Fibroblast of peridontal ligament (primary cell): ENCODE measurements at regions not wholly inside any gene's neighbourhood (a gene's known extent, or its start where the extent isn't known, plus 50 kb on each side); places are given as distances from the start of the nearest gene placed in this dataset.

Experiments
- DNase-seq: peaks from one replicate; pipeline ENCODE4 v3.0.0-alpha.2; 2010; ENCODE audit errors: extremely low read depth

DNA sequence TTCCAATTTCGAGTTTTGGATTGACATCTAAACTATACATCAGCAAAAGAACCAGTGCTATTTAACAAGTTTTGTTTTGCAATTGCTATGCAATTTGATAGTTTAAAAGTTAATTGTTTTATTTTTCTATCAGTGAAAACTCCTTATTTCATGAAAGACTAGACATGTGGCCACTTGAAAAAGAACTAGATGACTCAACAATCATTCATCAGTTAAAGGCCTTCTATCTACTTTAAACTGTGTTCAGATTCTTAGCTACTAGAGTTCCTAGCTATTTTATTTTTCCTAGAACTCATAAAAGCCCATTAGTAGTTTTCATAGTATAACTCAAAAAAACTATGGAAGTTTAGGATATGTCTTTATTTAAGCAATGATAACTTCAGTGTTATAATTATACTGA is 104.6 kb upstream of the LSM8 start:
- DNase-seq = peak; percentile 32

DNA sequence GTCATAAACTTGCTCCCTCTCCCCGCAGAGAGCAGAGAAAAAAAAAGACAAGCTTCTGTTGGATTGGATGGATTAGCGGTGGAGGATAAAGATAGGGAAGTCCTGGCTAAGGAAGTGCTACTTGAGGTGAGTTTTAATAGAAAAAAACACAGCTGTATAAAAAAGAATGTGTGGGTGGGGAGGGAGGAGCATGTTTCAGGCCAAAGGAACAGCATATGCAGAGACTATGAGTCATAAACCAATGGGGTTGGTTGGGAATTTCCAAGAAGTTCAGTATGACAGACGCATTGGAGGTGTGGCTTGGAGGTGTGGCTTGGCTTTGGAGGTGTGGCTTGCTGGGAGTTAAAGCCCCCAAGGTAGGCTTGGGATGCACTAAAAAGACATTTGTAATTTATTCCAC is 103.0 kb upstream of the LSM8 start:
- DNase-seq = peak; percentile 61

DNA sequence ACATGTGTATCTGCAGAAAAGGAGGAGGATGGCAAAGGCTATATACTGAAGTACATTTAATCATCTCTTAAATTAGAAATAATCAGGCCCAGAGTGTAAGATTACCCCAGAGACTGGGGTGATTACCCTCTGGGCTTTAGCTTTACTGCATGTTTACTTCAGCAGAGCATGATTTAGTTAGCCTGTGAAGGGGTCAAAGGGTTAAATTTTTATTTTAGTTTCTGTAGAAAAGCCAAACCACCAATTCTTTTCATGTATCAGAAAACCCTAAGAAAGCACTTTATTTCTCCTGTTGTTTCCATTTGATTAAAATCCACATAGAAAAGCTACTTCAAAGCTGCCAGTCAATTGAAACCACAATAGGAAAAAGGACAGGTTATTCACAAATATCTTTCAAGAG is 101.5 kb upstream of the LSM8 start:
- peak; percentile 33 for DNase-seq

DNA sequence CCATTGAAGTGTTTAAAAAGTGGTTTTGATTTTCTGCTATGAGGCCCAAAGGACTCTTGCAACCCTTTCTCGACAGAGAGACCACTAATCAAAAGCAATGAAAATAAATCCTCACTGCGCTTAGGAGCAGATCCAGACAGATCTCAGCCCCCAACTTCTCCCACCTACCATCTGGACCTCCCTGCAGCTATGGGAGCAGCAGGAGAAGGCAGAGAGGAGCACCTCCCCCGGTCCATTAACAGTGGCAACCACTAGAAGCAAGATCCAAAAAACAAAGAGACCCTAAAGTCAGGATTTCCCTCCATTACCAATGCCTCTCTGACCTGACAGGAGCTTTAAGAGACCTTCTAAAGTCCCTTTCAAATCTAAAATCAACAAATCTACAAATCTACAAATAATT is 99.0 kb upstream of the LSM8 start:
- no peak for DNase-seq

DNA sequence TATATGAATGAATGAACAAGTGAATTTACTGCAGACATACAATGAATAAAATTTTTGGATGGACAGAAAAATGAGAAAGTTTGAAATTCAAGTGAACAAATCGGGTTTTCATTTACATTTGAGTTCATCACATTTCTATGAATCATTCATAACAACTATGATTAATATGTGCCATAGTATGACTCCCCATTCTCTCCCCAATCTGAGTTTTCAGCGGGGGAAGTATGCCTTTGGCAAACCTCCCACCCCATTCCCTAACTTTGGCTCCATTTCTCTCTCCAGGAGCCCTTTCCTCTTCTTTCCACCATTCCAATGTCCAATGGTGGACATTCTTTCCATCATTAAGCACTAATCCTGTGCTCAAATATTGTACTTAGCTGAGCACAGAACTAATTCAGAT is 96.8 kb upstream of the LSM8 start:
- DNase-seq = no peak

DNA sequence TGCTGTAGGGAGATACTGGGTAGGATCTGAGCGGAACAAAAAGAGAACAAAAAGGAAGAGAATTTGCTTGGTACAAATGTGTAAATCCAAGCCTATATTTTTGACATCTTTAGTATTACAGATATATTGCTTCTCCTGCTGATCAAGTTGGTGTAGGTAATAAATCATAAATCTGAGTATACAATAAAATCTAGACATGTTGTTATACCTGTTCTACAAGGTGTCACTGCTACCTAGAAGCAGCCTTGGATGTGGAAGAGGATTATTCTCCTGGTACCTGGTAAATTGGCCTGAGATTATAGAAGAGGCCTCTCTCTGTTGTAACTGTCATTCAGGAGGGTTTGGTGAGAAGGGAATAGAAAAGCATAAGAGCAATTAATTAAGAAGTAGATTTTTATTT is 89.9 kb upstream of the LSM8 start:
- no peak for DNase-seq

DNA sequence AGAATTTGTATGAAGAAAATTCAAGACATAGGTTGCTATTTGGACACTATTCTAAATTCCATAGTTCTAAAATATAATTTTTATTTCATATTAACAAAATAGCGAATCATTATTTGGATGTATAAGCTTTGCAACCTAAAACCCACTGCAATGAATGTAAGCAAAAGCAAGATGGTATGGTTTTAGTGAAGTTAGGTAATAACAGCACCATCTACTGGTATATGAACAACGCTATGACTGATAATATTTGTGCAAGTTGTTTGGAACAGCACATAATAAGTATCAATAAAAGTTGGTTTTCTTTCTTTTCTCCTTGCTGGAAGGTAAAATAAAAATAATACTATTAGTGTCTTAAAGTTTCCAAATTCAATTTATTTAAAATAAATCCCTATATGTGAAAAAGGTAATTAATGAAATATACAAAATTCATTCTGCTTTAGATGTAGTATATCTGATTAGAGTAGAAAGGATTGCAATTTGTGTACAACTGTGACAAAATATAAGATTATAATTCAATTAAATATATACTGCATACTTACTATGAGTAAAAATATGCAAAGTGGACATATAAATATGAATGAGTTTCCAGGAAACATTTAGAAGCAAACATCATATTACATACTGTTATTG is 79.0 kb upstream of the LSM8 start:
- DNase-seq = peak; percentile 62

DNA sequence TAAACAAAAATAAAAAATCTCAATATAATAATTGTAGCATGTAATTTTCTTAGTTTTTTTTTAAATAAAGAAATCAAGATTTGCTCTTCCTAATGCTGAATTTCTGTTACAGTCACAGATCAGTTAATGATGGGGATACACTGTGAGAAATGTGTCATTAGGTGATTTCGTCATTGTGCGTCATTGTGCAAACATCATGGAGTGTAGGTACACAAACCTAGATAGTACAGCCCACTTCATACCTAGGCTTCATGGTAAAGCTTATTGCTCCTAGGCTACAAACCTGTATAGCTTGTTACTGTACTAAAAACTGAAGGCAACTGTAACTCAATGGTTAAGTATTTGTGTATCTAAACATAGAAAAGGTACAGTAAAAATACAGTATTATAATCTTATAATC is 74.4 kb upstream of the LSM8 start:
- DNase-seq = no peak

DNA sequence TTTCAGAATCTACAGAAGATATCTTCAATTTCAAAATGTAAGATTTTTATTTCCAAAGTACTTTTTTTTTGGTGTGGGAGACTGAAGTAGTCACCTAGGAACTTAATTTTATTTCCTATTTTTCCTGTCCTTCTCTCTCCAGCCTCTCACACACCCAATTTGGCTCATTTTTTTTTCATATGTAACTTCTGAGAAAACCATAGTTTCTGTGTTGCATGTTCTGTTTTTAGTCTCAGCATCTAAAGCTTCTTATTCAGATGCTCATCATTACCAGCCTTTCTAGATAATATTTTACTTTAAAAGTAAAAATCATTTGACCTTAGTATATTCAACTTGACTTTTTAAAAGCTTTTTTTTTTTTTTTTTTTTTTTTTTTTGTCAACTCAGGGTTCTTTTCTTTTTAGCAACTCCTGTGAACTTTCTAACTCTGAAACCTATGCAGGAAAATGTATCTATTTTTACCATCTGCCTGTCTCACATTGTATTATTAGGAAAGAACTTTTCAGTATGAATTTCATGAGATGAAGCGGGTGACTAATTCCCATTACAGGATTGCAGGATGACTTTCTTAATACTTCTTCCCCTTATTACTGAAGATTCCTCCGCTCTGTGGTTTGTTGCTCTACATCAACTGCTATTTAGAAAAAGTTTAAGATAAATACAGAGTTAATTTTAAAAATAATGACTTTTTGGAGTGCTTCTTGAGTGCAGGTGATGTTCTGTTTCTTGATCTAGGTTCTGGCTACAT is 73.6 kb upstream of the LSM8 start:
- DNase-seq = no peak

DNA sequence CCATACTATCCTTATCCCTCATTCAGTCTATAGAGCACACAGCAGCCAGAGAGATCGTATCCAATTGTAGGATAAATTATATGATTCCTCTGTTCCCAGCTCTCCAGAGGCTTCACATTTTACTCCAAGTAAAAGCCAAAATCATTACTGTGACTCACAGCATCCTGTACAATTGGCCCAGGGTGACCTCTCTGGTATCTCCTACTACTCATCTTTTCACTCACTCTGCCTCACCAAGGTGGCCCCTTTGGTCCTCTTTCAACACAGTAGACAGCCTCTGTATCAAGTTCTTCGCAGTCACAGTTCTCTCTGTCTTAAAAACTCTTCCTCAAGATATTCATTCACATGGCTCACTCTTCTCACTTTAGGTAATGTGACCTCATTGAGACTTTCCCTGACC is 72.6 kb upstream of the LSM8 start:
- no peak for DNase-seq

DNA sequence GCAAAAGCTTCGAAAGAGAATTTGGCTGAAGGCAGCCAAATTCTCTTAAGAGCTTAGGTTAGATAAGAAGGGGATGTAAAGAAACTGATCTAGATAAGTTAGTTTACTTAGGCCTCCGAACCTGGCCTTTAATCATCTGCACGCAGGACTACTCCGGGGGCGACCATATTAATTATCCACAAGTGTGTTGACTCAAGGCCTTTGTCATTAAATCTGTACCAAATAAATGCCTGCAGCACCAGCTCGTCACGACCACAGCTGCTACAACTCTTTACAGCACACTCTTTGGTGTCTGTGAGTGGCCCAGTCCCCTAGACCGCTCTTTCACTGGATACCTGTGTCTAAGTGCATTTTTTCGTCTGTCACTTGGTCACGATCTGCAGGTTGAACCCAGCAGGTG is 69.8 kb upstream of the LSM8 start:
- DNase-seq = no peak

DNA sequence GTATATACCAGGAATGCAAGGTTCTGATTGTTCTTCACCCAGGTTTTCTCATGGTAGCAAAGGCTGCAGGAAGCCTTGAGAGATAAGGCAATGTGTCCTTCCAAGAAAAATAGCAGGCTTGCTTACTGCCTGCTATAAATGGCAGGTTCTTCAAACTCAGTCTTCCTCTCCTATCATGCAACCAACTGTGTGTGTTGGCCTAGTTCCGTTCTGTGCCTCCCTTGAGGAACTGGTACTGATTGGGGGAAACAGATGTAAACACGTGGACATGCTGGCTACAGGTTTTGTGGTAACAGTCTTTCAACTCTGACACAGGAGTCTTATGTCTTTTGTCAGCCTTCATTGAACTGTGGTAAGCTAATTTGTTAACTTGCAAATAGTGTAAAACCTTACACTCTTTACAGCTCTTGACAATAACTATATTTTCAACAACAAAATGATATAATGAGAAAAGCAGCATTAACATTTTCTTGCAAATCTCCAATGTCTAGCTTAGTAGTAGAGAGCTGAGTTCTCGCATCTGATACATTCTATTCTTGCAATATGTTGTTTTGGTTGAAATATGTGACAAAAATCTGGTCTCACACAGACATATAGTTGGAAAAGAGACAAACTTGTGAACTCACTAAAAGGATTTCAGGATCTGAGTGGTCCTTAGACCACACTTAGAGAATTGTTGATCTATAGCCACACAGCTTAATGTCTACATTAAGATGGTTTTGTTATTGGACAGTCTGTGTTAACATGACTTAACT is 54.7 kb upstream of the LSM8 start:
- DNase-seq = no peak

DNA sequence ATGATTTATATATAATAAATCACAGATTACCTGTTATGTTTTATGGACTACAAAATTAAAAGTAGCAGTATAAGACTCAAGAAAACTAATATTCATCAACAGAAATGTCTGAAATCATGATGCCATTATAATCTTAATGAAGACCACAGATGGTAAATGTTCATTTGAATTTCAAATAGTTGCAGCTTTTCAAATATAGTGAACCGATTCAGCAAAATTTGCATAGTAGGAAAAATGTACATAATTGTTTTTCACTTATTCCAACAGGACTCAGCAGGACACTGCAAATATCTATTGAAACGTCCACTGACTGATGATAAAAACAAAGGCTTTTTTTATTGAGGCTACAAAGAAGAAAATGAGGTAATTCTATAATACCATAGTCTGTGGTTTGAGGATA is 51.2 kb upstream of the LSM8 start:
- DNase-seq = no peak
